Transverse colon (tissue), 4 donors: ENCODE measurements at regions not wholly inside any gene's neighbourhood (a gene's known extent, or its start where the extent isn't known, plus 50 kb on each side); places are given as distances from the start of the nearest gene placed in this dataset.

Source experiments
- DNase-seq: peaks from one replicate; pipeline ENCODE4 v3.0.0-alpha.2; 2019
- H3K27ac ChIP-seq, 4 donors: fragments of 200-600 bp; sonication (generic); 2 replicates each; pipeline ENCODE4 v1.5.1; 2016 to 2018; ENCODE audit warnings: inconsistent platforms in 4 of 4
- H3K27me3 ChIP-seq: fragments of 200-600 bp; sonication (generic); 2 replicates; pipeline ENCODE4 v1.5.1; 2017; ENCODE audit warnings: inconsistent platforms
- H3K36me3 ChIP-seq, 4 donors: fragments of 200-600 bp; sonication (generic); 2 replicates each; pipeline ENCODE4 v1.5.1; 2017 to 2019; ENCODE audit warnings: inconsistent platforms in 4 of 4
- H3K4me1 ChIP-seq, 4 donors: fragments of 200-600 bp; sonication (generic); 2 replicates each; pipeline ENCODE4 v1.5.1; 2017 to 2020; ENCODE audit warnings: inconsistent platforms in 4 of 4
- H3K4me3 ChIP-seq, 4 donors: fragments of 200-600 bp; sonication (generic); 1 replicate in 1 of 4; 2 replicates in 3 of 4; pipeline versions ENCODE4 v1.5.1 to v1.6.1; 2017 to 2019; ENCODE audit warnings: inconsistent platforms in 4 of 4
- H3K9me3 ChIP-seq, 2 donors: fragments of 200-600 bp; sonication (generic); 2 replicates each; pipeline ENCODE4 v1.5.1; 2017 to 2019; ENCODE audit warnings: inconsistent platforms in 2 of 2
- CTCF ChIP-seq, 5 experiments: fragments of 200-600 bp in 3 of 5; fragments of 450-650 bp in 2 of 5; sonication (generic) in 3 of 5; IDR thresholded peaks; 1 replicate in 2 of 5; 2 replicates in 3 of 5; pipeline ENCODE4 v1.5.1; 2016 to 2017; ENCODE audit warnings: antibody characterized with exemption in 5 of 5, inconsistent platforms in 3 of 5, mild to moderate bottlenecking in 2 of 5, moderate library complexity in 1 of 5
- EP300 ChIP-seq: sonication (generic); formaldehyde crosslinking; IDR thresholded peaks from one replicate; pipeline ENCODE4 v1.6.1; 2017; ENCODE audit warnings: antibody characterized with exemption, low read depth
- POLR2A ChIP-seq: fragments of 450-650 bp; IDR thresholded peaks from one replicate; pipeline ENCODE4 v1.6.1; 2016; ENCODE audit warnings: antibody characterized with exemption, mild to moderate bottlenecking, moderate library complexity
- POLR2AphosphoS5 ChIP-seq, 3 donors: sonication (generic); formaldehyde crosslinking; IDR thresholded peaks; one replicate each; pipeline ENCODE4 v1.6.1; 2016; ENCODE audit warnings: antibody characterized with exemption in 3 of 3
- WGBS, 2 donors: methylation state at CpG; one replicate each; pipeline ENCODE4 v1.1.5; 2018; ENCODE audit warnings: low coverage in 1 of 2; 5-methylcytosine and 5-hydroxymethylcytosine counted together
- in situ Hi-C, 4 donors: fragments of 200-750 bp; cut with MboI; loops; one replicate each; pipeline versions ENCODE4 v1.15.0 to v1.15.1; 2017; ENCODE audit warnings: low sequenced_read_pairs in 3 of 4, low pct_ligation_motif_present in 1 of 4, low pct_unique_long_range_greater_than_20kb in 1 of 4
- intact Hi-C: fragments of 100-400 bp; cut with DNase I; formaldehyde crosslinking; loops from one replicate; pipeline ENCODE4 v1.15.1; 2023; ENCODE audit warnings: low total_unique reads

- in situ Hi-C loops (no loop called here), intact Hi-C loops (no loop called here)
- no peak overlapping the region for H3K4me3 ChIP-seq
- WGBS, 2 donors: 80% methylated on average over 25 of the region's 26 CpGs; no CpG with 5 or more reads in 1 of the 2 donors
- H3K27ac ChIP-seq: no peak overlapping the region
- H3K36me3 ChIP-seq: no peaks in the 10 kb centered on the region
- no peaks in the 10 kb centered on the region for H3K4me1 ChIP-seq
- no peaks in the 10 kb centered on the region for H3K27me3 ChIP-seq
- no peak for DNase-seq
- H3K9me3 ChIP-seq: no peaks in the 10 kb centered on the region
- no peak for TF ChIP-seq POLR2A
- no peak for TF ChIP-seq POLR2AphosphoS5 (IDR thresholded peaks at IDR 0.05)
- TF ChIP-seq EP300: no peak
- TF ChIP-seq CTCF (IDR thresholded peaks at IDR 0.05): no peak
These were observed 1739.1 kb downstream of the TP53TG3F start for GRCh38 chr16:35198223-35199199.

- no peak overlapping the region for H3K4me3 ChIP-seq
- H3K27ac ChIP-seq: no peak overlapping the region
- no peaks in the 10 kb centered on the region for H3K27me3 ChIP-seq
- intact Hi-C loops (no loop called here), in situ Hi-C loops (loop anchor here in 1 of 4 donors (25.0 kb wide), 1 partner anchor 112 kb away; no protein-coding TSS in a partner anchor)
- WGBS, 2 donors: 45 to 50% methylated on average over 1 of the region's 1 CpG
- no peaks in the 10 kb centered on the region for H3K4me1 ChIP-seq
- H3K9me3 ChIP-seq: no peaks in the 10 kb centered on the region
- no peak for DNase-seq
- TF ChIP-seq EP300 (no peak), POLR2A (no peak), POLR2AphosphoS5 (IDR thresholded peaks at IDR 0.05) (no peak), CTCF (IDR thresholded peaks at IDR 0.05) (no peak)
- no peaks in the 10 kb centered on the region for H3K36me3 ChIP-seq
These were observed 1741.2 kb downstream of the TP53TG3F start for GRCh38 chr16:35200662-35201061.

- 78% methylated on average over 5 of the region's 5 CpGs; no CpG with 5 or more reads in 1 of the 2 donors for WGBS, 2 donors
- TF ChIP-seq EP300: no peak
- TF ChIP-seq POLR2A: no peak
- no peak for TF ChIP-seq CTCF (IDR thresholded peaks at IDR 0.05)
- TF ChIP-seq POLR2AphosphoS5 (IDR thresholded peaks at IDR 0.05): no peak
- DNase-seq: no peak
- Histone ChIP-seq H3K27ac (no peak overlapping the region), H3K4me1 (no peaks in the 10 kb centered on the region), H3K9me3 (no peaks in the 10 kb centered on the region), H3K36me3 (no peaks in the 10 kb centered on the region), H3K27me3 (no peaks in the 10 kb centered on the region), H3K4me3 (no peak overlapping the region)
- intact Hi-C loops: no loop called here
- in situ Hi-C loops: loop anchor here in 1 of 4 donors (25.0 kb wide), 1 partner anchor 111 kb away; no protein-coding TSS in a partner anchor
These were observed 1741.7 kb downstream of the TP53TG3F start for GRCh38 chr16:35201151-35201550.

- 65 to 80% methylated on average over 2 of the region's 2 CpGs for WGBS, 2 donors
- no peak for TF ChIP-seq CTCF (IDR thresholded peaks at IDR 0.05)
- TF ChIP-seq POLR2AphosphoS5 (IDR thresholded peaks at IDR 0.05): no peak
- TF ChIP-seq POLR2A: no peak
- no peak for TF ChIP-seq EP300
- Histone ChIP-seq H3K27ac (no peak overlapping the region), H3K4me3 (no peak overlapping the region), H3K36me3 (no peaks in the 10 kb centered on the region), H3K4me1 (no peaks in the 10 kb centered on the region), H3K9me3 (no peaks in the 10 kb centered on the region), H3K27me3 (no peaks in the 10 kb centered on the region)
- in situ Hi-C loops (loop anchor here in 1 of 4 donors (25.0 kb wide), 1 partner anchor 109 kb away; no protein-coding TSS in a partner anchor), intact Hi-C loops (no loop called here)
- no peak for DNase-seq
These were observed 1744.2 kb downstream of the TP53TG3F start for GRCh38 chr16:35203636-35204035.
